HPDE6-E6E7 (cell line): ENCODE measurements at regions not wholly inside any gene's neighbourhood (a gene's known extent, or its start where the extent isn't known, plus 50 kb on each side); places are given as distances from the start of the nearest gene placed in this dataset.

Source experiments
- DNase-seq: peaks from one replicate; pipeline ENCODE4 v3.0.0; 2011; ENCODE audit warnings: missing footprints; ENCODE audit errors: extremely low spot score

GRCh38 chr2:200253639-200254038 lies 52.9 kb upstream of the SPATS2L start:
- DNase-seq: no peak

GRCh38 chr2:200254773-200255172 lies 51.7 kb upstream of the SPATS2L start:
- DNase-seq: no peak

GRCh38 chr2:200255549-200255948 lies 50.9 kb upstream of the SPATS2L start:
- no peak for DNase-seq
